SK-N-SH treated with all-trans-retinoic acid at 6 μM for 48 hours (cell line): ENCODE measurements at regions not wholly inside any gene's neighbourhood (a gene's known extent, or its start where the extent isn't known, plus 50 kb on each side); places are given as distances from the start of the nearest gene placed in this dataset.

Experiments used
- ATAC-seq: fragments of 200-7000 bp; cut with Tn5 transposase; 3 replicates; pipeline ENCODE4 v1.9.1; 2020; ENCODE audit warnings: mild to moderate bottlenecking, moderate library complexity
- ARNTL ChIP-seq: fragments of 450-650 bp; formaldehyde crosslinking; IDR thresholded peaks from 2 replicates; pipeline ENCODE4 v1.5.0; 2020; ENCODE audit warnings: low read depth, mild to moderate bottlenecking, moderate library complexity, borderline replicate concordance
- BACH2 ChIP-seq: fragments of 250-450 bp; sonication (Bioruptor Pico); IDR thresholded peaks from 2 replicates; pipeline ENCODE4 v1.9.0; 2021; ENCODE audit warnings: mild to moderate bottlenecking, borderline replicate concordance
- CSDC2 ChIP-seq: fragments of 250-450 bp; sonication (Bioruptor Pico); IDR thresholded peaks from 2 replicates; pipeline ENCODE4 v1.5.0; 2020; ENCODE audit warnings: mild to moderate bottlenecking, moderate library complexity
- GLIS3 ChIP-seq: fragments of 250-450 bp; sonication (Bioruptor Pico); IDR thresholded peaks from 2 replicates; pipeline ENCODE4 v1.5.0; 2020; ENCODE audit warnings: mild to moderate bottlenecking, moderate library complexity
- ISL1 ChIP-seq: fragments of 250-450 bp; sonication (Bioruptor Pico); IDR thresholded peaks from 2 replicates; pipeline ENCODE4 v2.1.2; 2022; ENCODE audit warnings: mild to moderate bottlenecking, moderate library complexity
- PPARA ChIP-seq: fragments of 250-450 bp; sonication (Bioruptor Pico); IDR thresholded peaks from 2 replicates; pipeline ENCODE4 v1.5.0; 2020; ENCODE audit warnings: mild to moderate bottlenecking, borderline replicate concordance
- RARB ChIP-seq: fragments of 250-450 bp; sonication (Bioruptor Pico); IDR thresholded peaks from 2 replicates; pipeline ENCODE4 v1.8.0; 2021; ENCODE audit warnings: mild to moderate bottlenecking, moderate library complexity
- SNAI2 ChIP-seq: fragments of 250-450 bp; sonication (Bioruptor Pico); IDR thresholded peaks from 2 replicates; pipeline ENCODE4 v1.5.0; 2020; ENCODE audit warnings: mild to moderate bottlenecking, moderate library complexity
- TCF4 ChIP-seq: fragments of 250-450 bp; sonication (Bioruptor Pico); IDR thresholded peaks from 2 replicates; pipeline ENCODE4 v1.8.0; 2021; ENCODE audit warnings: mild to moderate bottlenecking, moderate library complexity, borderline replicate concordance
- TOX ChIP-seq: fragments of 250-450 bp; sonication (Bioruptor Pico); IDR thresholded peaks from 2 replicates; pipeline ENCODE4 v1.8.0; 2021; ENCODE audit warnings: mild to moderate bottlenecking, moderate library complexity, borderline replicate concordance
- ZC3H10 ChIP-seq: fragments of 250-450 bp; sonication (Bioruptor Pico); IDR thresholded peaks from 2 replicates; pipeline ENCODE4 v1.5.1; 2021; ENCODE audit warnings: mild to moderate bottlenecking, moderate library complexity
- ZFP3 ChIP-seq: fragments of 250-450 bp; sonication (Bioruptor Pico); IDR thresholded peaks from 2 replicates; pipeline ENCODE4 v1.5.0; 2020; ENCODE audit warnings: mild to moderate bottlenecking, moderate library complexity
- ZFP30 ChIP-seq: fragments of 450-650 bp; formaldehyde crosslinking; IDR thresholded peaks from 2 replicates; pipeline ENCODE4 v1.5.0; 2022; ENCODE audit warnings: mild to moderate bottlenecking, moderate library complexity
- ZNF565 ChIP-seq: fragments of 450-650 bp; formaldehyde crosslinking; conservative IDR thresholded peaks from 2 replicates; pipeline ENCODE4 v1.5.0; 2020; ENCODE audit warnings: low read depth, mild to moderate bottlenecking, moderate library complexity
- ZNF70 ChIP-seq: fragments of 450-650 bp; formaldehyde crosslinking; IDR thresholded peaks from 2 replicates; pipeline ENCODE4 v1.5.0; 2020; ENCODE audit warnings: mild to moderate bottlenecking, moderate library complexity
- ZNF8 ChIP-seq: fragments of 450-650 bp; formaldehyde crosslinking; IDR thresholded peaks from 2 replicates; pipeline ENCODE4 v1.5.0; 2020; ENCODE audit warnings: mild to moderate bottlenecking, moderate library complexity
- TF ChIP-seq, protein P1 (sequence below): fragments of 250-450 bp; sonication (Bioruptor Pico); IDR thresholded peaks from 2 replicates; pipeline ENCODE4 v1.5.1; 2021; ENCODE audit warnings: mild to moderate bottlenecking, moderate library complexity
- TF ChIP-seq, protein P2 (sequence below): fragments of 250-450 bp; sonication (Bioruptor Pico); IDR thresholded peaks from 2 replicates; pipeline ENCODE4 v1.5.0; 2020; ENCODE audit warnings: mild to moderate bottlenecking, moderate library complexity
- TF ChIP-seq, protein P3 (sequence below): fragments of 250-450 bp; sonication (Bioruptor Pico); IDR thresholded peaks from 2 replicates; pipeline ENCODE4 v1.8.0; 2021; ENCODE audit warnings: low read depth, mild to moderate bottlenecking, moderate library complexity, borderline replicate concordance

DNA sequence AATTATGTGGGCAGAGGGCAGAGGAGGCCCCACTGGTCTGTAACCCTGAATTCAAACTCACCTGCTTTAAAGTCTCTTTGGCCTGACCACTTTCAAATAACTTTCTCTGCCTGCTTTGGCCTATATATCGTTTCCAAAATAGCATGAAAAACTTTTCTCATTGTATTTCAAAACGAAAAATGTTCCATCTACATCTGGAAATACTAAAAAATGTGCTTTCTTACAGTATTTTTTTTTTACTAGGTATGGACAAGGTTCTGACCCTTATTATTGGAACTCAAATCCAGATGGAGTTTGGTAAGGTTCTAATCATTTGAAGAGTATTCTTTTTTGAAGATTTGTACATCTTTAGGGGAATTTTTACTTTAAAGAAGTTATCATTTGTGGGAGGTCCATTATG, 241.9 kb downstream of the PAX1 start (continued):
- TF ChIP-seq PPARA (CRISPR knock-in tag) (no peak), ZFP30 (CRISPR knock-in tag) (no peak), ZNF8 (no peak), ZC3H10 (no peak), ZNF565 (no peak)
- TF ChIP-seq, protein P1, sequence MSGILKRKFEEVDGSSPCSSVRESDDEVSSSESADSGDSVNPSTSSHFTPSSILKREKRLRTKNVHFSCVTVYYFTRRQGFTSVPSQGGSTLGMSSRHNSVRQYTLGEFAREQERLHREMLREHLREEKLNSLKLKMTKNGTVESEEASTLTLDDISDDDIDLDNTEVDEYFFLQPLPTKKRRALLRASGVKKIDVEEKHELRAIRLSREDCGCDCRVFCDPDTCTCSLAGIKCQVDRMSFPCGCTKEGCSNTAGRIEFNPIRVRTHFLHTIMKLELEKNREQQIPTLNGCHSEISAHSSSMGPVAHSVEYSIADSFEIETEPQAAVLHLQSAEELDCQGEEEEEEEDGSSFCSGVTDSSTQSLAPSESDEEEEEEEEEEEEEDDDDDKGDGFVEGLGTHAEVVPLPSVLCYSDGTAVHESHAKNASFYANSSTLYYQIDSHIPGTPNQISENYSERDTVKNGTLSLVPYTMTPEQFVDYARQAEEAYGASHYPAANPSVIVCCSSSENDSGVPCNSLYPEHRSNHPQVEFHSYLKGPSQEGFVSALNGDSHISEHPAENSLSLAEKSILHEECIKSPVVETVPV (CRISPR knock-in tag): no peak

DNA sequence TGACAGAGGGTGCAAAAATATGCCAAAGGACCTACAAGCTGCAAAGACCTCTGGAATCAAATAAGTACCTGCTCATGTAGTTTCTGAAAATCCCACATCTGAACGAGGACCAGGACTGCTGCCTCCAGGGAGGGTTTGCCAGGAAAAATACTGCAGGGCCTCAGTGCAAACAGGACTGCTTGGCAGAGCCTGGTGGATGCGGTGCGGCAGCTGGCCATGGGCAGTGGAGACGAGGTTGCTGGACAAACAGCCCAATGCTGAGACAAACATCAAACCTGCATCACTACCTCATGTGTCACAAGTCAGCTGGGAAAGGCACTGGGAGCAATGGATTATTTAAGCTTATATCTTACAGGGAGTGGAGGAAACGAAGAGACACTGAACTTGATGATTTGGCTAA, 238.8 kb downstream of the PAX1 start:
- ATAC-seq: no peak
- TF ChIP-seq, protein P2, sequence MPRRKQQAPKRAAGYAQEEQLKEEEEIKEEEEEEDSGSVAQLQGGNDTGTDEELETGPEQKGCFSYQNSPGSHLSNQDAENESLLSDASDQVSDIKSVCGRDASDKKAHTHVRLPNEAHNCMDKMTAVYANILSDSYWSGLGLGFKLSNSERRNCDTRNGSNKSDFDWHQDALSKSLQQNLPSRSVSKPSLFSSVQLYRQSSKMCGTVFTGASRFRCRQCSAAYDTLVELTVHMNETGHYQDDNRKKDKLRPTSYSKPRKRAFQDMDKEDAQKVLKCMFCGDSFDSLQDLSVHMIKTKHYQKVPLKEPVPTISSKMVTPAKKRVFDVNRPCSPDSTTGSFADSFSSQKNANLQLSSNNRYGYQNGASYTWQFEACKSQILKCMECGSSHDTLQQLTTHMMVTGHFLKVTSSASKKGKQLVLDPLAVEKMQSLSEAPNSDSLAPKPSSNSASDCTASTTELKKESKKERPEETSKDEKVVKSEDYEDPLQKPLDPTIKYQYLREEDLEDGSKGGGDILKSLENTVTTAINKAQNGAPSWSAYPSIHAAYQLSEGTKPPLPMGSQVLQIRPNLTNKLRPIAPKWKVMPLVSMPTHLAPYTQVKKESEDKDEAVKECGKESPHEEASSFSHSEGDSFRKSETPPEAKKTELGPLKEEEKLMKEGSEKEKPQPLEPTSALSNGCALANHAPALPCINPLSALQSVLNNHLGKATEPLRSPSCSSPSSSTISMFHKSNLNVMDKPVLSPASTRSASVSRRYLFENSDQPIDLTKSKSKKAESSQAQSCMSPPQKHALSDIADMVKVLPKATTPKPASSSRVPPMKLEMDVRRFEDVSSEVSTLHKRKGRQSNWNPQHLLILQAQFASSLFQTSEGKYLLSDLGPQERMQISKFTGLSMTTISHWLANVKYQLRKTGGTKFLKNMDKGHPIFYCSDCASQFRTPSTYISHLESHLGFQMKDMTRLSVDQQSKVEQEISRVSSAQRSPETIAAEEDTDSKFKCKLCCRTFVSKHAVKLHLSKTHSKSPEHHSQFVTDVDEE: no peak
- TF ChIP-seq GLIS3 (CRISPR knock-in tag) (no peak), ZNF565 (no peak), BACH2 (CRISPR knock-in tag) (no peak)

DNA sequence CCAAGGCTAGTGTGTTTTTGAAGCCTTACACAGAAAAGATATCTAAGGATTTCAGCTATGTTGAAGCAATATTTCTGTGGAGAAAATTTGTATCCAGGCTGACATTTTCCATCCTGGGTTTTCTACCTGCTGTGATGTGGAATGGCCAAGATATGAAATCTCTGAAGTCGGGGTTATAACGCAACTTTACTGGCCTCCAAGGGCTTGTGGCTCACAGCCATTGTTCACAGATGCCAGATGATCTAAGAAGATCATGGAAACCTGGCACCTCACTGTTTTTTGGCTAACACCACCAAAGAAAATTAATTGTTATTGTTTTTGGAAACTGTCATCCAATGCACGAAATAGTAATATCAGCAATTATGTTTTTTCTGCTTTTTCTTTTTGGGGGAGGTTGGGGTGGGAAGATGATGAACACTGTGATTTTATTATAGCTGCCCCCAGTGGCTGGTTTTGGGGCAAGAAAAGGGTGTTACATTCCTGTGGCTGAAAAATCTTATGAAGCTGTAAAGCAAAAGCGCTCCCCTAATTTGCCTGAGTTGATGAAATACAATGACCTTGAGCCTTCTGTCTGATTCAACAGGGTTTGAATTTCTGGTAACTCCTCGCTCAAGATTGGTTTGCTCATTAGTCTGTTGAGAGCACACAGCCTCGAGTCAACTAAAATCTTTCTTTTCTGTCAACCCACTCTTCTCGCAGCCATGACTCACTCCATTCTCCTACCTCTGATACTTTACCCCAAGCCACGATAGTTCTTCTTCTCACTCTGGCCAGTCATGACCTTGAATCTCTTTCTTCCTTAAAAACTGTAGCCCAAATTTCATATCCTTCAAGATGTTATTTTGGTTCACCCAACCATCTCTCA, 236.7 kb downstream of the PAX1 start:
- no peak for TF ChIP-seq ZNF8
- TF ChIP-seq GLIS3 (CRISPR knock-in tag): no peak
- TF ChIP-seq RARB (CRISPR knock-in tag): no peak
- TF ChIP-seq ZNF565: no peak
- no peak for TF ChIP-seq ISL1 (CRISPR knock-in tag)
- no peak for TF ChIP-seq PPARA (CRISPR knock-in tag)
- TF ChIP-seq SNAI2 (CRISPR knock-in tag): no peak
- TF ChIP-seq, all 23 proteins: peak for 0
- no peak for ATAC-seq

DNA sequence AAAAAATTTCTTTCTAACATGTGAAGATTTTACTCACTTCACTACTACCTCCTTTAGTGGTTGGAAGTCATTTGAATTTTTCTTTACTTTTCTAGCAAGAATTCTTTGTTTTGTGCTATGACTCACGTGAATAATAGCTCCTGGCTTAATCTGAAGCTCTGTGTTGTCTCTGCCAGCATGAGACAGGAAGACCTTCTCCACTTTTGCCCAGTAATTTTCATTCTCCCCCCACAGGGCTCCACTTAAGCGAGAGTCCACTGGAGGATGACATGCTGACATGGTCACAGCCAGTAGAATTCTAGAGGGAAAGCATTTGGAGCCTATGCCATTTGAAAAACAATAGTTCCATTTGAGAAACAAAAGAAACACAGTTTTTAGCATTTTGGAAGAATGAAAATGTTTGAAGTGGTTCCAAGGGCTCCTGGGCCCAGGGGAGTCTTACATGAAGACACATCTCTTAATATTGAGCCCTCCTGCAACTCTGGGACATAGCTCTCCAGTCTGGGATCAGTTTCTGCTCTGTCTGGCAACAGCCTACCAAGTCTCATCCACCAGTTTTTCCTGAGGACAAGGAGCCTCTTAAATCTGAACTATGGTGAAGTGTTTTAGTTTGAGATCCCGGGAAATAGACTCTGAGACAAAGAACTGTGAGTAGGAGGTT, 231.4 kb downstream of the PAX1 start:
- TF ChIP-seq ZC3H10: no peak
- no peak for TF ChIP-seq TCF4 (CRISPR knock-in tag)
- TF ChIP-seq, protein P3, sequence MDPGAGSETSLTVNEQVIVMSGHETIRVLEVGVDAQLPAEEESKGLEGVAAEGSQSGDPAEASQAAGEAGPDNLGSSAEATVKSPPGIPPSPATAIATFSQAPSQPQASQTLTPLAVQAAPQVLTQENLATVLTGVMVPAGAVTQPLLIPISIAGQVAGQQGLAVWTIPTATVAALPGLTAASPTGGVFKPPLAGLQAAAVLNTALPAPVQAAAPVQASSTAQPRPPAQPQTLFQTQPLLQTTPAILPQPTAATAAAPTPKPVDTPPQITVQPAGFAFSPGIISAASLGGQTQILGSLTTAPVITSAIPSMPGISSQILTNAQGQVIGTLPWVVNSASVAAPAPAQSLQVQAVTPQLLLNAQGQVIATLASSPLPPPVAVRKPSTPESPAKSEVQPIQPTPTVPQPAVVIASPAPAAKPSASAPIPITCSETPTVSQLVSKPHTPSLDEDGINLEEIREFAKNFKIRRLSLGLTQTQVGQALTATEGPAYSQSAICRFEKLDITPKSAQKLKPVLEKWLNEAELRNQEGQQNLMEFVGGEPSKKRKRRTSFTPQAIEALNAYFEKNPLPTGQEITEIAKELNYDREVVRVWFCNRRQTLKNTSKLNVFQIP (CRISPR knock-in tag): no peak
- no peak for TF ChIP-seq GLIS3 (CRISPR knock-in tag)
- no peak for TF ChIP-seq ZFP3
- TF ChIP-seq CSDC2 (CRISPR knock-in tag): no peak
- TF ChIP-seq ZNF70 (CRISPR knock-in tag): no peak
- TF ChIP-seq ARNTL (CRISPR knock-in tag): no peak
- no peak for TF ChIP-seq SNAI2 (CRISPR knock-in tag)
- no peak for TF ChIP-seq PPARA (CRISPR knock-in tag)
- TF ChIP-seq TOX (CRISPR knock-in tag): no peak
- TF ChIP-seq, protein P1 (CRISPR knock-in tag): no peak
- TF ChIP-seq, protein P2: no peak
- no peak for ATAC-seq
